NOMO-1 treated with dmso at 0.1 percent for 144 hours (cell line): ENCODE measurements at regions not wholly inside any gene's neighbourhood (a gene's known extent, or its start where the extent isn't known, plus 50 kb on each side); places are given as distances from the start of the nearest gene placed in this dataset.
"Not testable (repeated sequence)": the region's sequence is repeated elsewhere in the genome, so short reads cannot be mapped to it uniquely, and the experiment has no call there.

Experiments used
- DNase-seq: peaks from one replicate; lab custom pipeline; 2025; ENCODE audit not compliant: unreplicated experiment; lab: John Stamatoyannopoulos, UW

GRCh38 chr14:105865266-105865903 lies 339.0 kb downstream of the TMEM121 start:
- no peak for DNase-seq

- no peak for DNase-seq
Measured at GRCh38 chr14:105865904-105866840, 339.8 kb downstream of the TMEM121 start.

GRCh38 chr14:105866841-105867321 lies 340.5 kb downstream of the TMEM121 start:
- no peak for DNase-seq

GRCh38 chr14:105867961-105868599 lies 341.7 kb downstream of the TMEM121 start:
- no peak for DNase-seq

- no peak for DNase-seq
Measured at GRCh38 chr14:105871590-105871989, 345.2 kb downstream of the TMEM121 start.

- DNase-seq = no peak
Measured at GRCh38 chr14:105873870-105874512, 347.6 kb downstream of the TMEM121 start.

- no peak for DNase-seq
Measured at GRCh38 chr14:105876158-105876557, 349.8 kb downstream of the TMEM121 start.

GRCh38 chr14:105876829-105877228 lies 350.4 kb downstream of the TMEM121 start:
- DNase-seq = no peak

- DNase-seq = no peak
Measured at GRCh38 chr14:105877645-105878044, 351.3 kb downstream of the TMEM121 start.

- DNase-seq = no peak
Measured at GRCh38 chr14:105878125-105878524, 351.7 kb downstream of the TMEM121 start.

GRCh38 chr14:105878554-105878953 lies 352.2 kb downstream of the TMEM121 start:
- no peak for DNase-seq

GRCh38 chr14:105879503-105879866 lies 353.1 kb downstream of the TMEM121 start:
- DNase-seq = no peak

GRCh38 chr14:105879867-105880561 lies 353.6 kb downstream of the TMEM121 start:
- DNase-seq = no peak

- DNase-seq = no peak
Measured at GRCh38 chr14:105880616-105881015, 354.2 kb downstream of the TMEM121 start.

- DNase-seq = no peak
Measured at GRCh38 chr14:105881021-105881930, 354.9 kb downstream of the TMEM121 start.

- not testable (repeated sequence) for DNase-seq
Measured at GRCh38 chr14:105882011-105882410, 355.6 kb downstream of the TMEM121 start.

- DNase-seq = no peak
Measured at GRCh38 chr14:105882626-105883025, 356.2 kb downstream of the TMEM121 start.

- no peak for DNase-seq
Measured at GRCh38 chr14:105883066-105884005, 357.0 kb downstream of the TMEM121 start.
